ENCODE measurements at regions not wholly inside any gene's neighbourhood (a gene's known extent, or its start where the extent isn't known, plus 50 kb on each side); places are given as distances from the start of the nearest gene placed in this dataset.

GRCh38 chr6:87995461-87995860, 52.2 kb upstream of the SPACA1 start:
- Histone ChIP-seq H3K27me3 (no peaks in the 10 kb centered on the region), H3K9me3 (no peaks in the 10 kb centered on the region), H3K27ac (no peak overlapping the region), H3K36me3 (no peaks in the 10 kb centered on the region), H3K4me1 (no peaks in the 10 kb centered on the region), H3K4me3 (no peak overlapping the region)
- DNase-seq (ENCODE audit: low spot score in 2 of 2): no peak
- intact Hi-C loops (cut with DNase I; ENCODE audit: low total_unique reads): loop anchor here (5.0 kb wide), 1 partner anchor 352 kb away; no protein-coding TSS in a partner anchor
- TF ChIP-seq POLR2AphosphoS5 (IDR thresholded peaks at IDR 0.05) (no peak), POLR2A (IDR thresholded peaks at IDR 0.05) (no peak)

- DNase-seq (ENCODE audit: low spot score in 2 of 2): no peak
- intact Hi-C loops (cut with DNase I; ENCODE audit: low total_unique reads): no loop called here
- H3K27me3 ChIP-seq: no peaks in the 10 kb centered on the region
Observed at GRCh38 chr6:87993356-87993755, 54.3 kb upstream of the SPACA1 start.

GRCh38 chr6:87990871-87991270, 56.8 kb upstream of the SPACA1 start:
- H3K9me3 ChIP-seq: no peaks in the 10 kb centered on the region
- no peak overlapping the region for H3K27ac ChIP-seq
- intact Hi-C loops (cut with DNase I; ENCODE audit: low total_unique reads): no loop called here
- no peak for DNase-seq (ENCODE audit: low spot score in 2 of 2)
- no peaks in the 10 kb centered on the region for H3K4me1 ChIP-seq
- no peaks in the 10 kb centered on the region for H3K36me3 ChIP-seq
- H3K27me3 ChIP-seq: no peaks in the 10 kb centered on the region
- TF ChIP-seq POLR2AphosphoS5 (IDR thresholded peaks at IDR 0.05) (no peak), POLR2A (IDR thresholded peaks at IDR 0.05) (no peak), CTCF (IDR thresholded peaks at IDR 0.05) (no peak)
- H3K4me3 ChIP-seq: no peak overlapping the region

More at GRCh38 chr6:87993356-87993755, 54.3 kb upstream of the SPACA1 start:
- TF ChIP-seq POLR2A (IDR thresholded peaks at IDR 0.05) (no peak), POLR2AphosphoS5 (IDR thresholded peaks at IDR 0.05) (no peak), CTCF (IDR thresholded peaks at IDR 0.05) (no peak)
- H3K27ac ChIP-seq: no peak overlapping the region
- H3K9me3 ChIP-seq: no peaks in the 10 kb centered on the region
- no peaks in the 10 kb centered on the region for H3K4me1 ChIP-seq
- H3K36me3 ChIP-seq: no peaks in the 10 kb centered on the region
- H3K4me3 ChIP-seq: no peak overlapping the region

DNA sequence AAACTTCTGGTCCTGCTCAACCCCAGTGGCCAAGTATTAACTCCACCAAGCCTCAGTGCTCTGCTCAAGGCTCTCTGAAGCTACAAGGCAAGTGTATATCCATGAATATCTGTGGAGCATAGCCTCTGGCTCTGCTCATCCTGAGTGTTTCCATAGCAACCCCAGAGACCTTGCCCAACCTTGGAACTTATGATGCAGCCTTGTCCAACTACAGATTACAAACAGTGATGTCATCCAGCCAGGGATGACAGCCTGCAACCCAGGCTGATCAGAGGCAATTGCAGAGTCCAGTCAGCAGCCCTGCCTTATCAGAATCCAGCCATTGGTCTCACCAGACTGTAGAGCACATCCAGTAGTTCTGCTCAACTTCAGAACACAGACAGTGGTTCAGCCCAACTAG, 65.5 kb upstream of the SPACA1 start:
- no peak for TF ChIP-seq POLR2A (IDR thresholded peaks at IDR 0.05)
- no peak for TF ChIP-seq POLR2AphosphoS5 (IDR thresholded peaks at IDR 0.05)
- TF ChIP-seq CTCF (IDR thresholded peaks at IDR 0.05): no peak
- no peak overlapping the region for H3K4me3 ChIP-seq
- H3K36me3 ChIP-seq: no peaks in the 10 kb centered on the region
- H3K27ac ChIP-seq: no peak overlapping the region
- no peak for DNase-seq (ENCODE audit: low spot score in 2 of 2)
- no peaks in the 10 kb centered on the region for H3K27me3 ChIP-seq
- no peaks in the 10 kb centered on the region for H3K9me3 ChIP-seq
- intact Hi-C loops (cut with DNase I; ENCODE audit: low total_unique reads): no loop called here
- H3K4me1 ChIP-seq: no peaks in the 10 kb centered on the region

GRCh38 chr6:87979737-87980136, 67.9 kb upstream of the SPACA1 start:
- Histone ChIP-seq H3K4me1 (no peaks in the 10 kb centered on the region), H3K4me3 (no peak overlapping the region), H3K27ac (no peak overlapping the region), H3K9me3 (no peaks in the 10 kb centered on the region), H3K36me3 (no peaks in the 10 kb centered on the region), H3K27me3 (no peaks in the 10 kb centered on the region)
- intact Hi-C loops (cut with DNase I; ENCODE audit: low total_unique reads): no loop called here
- DNase-seq (ENCODE audit: low spot score in 2 of 2): no peak
- TF ChIP-seq POLR2A (IDR thresholded peaks at IDR 0.05) (no peak), POLR2AphosphoS5 (IDR thresholded peaks at IDR 0.05) (no peak), CTCF (IDR thresholded peaks at IDR 0.05) (no peak)

DNA sequence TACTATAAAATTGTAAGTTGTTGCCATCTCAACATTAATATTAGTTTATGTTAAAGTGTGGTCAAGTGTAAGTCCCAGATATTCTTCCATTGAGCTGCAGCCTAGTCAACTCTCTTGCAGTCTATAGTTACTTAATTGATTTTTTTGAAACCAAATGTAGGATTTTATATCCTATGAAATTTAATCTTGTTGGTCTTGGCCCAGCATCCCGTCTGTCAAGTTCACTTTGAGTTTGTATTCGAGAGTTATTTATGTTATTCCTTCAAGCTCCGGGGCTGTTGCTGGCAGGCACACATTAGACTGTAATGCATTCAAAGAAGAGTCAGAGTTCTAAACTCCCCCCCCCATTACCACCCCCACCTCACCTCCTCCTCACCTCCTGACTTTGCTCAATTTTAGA, 71.0 kb upstream of the SPACA1 start:
- no peak overlapping the region for H3K4me3 ChIP-seq
- H3K4me1 ChIP-seq: no peaks in the 10 kb centered on the region
- no peak for TF ChIP-seq CTCF (IDR thresholded peaks at IDR 0.05)
- TF ChIP-seq POLR2A (IDR thresholded peaks at IDR 0.05): no peak
- TF ChIP-seq POLR2AphosphoS5 (IDR thresholded peaks at IDR 0.05): no peak
- H3K27me3 ChIP-seq: no peaks in the 10 kb centered on the region
- no peaks in the 10 kb centered on the region for H3K9me3 ChIP-seq
- intact Hi-C loops (cut with DNase I; ENCODE audit: low total_unique reads): no loop called here
- no peak overlapping the region for H3K27ac ChIP-seq
- no peaks in the 10 kb centered on the region for H3K36me3 ChIP-seq
- no peak for DNase-seq (ENCODE audit: low spot score in 2 of 2)

Data from breast epithelium (tissue), 4 donors.